ENCODE measurements at regions not wholly inside any gene's neighbourhood (a gene's known extent, or its start where the extent isn't known, plus 50 kb on each side); places are given as distances from the start of the nearest gene placed in this dataset.

- TF ChIP-seq CTCF (IDR thresholded peaks at IDR 0.05), result no peak
- no peak for TF ChIP-seq EP300 (IDR thresholded peaks at IDR 0.05)
Measured at GRCh38 chr2:123596621-123597020, 428.5 kb upstream of the CNTNAP5 start.

All from tibial nerve (tissue), 4 donors.